Transverse colon (tissue), 4 donors: ENCODE measurements at regions not wholly inside any gene's neighbourhood (a gene's known extent, or its start where the extent isn't known, plus 50 kb on each side); places are given as distances from the start of the nearest gene placed in this dataset.

Experiments
- DNase-seq: peaks from one replicate; pipeline ENCODE4 v3.0.0-alpha.2; 2019
- H3K27ac ChIP-seq, 4 donors: fragments of 200-600 bp; sonication (generic); 2 replicates each; pipeline ENCODE4 v1.5.1; 2016 to 2018; ENCODE audit warnings: inconsistent platforms in 4 of 4
- H3K27me3 ChIP-seq: fragments of 200-600 bp; sonication (generic); 2 replicates; pipeline ENCODE4 v1.5.1; 2017; ENCODE audit warnings: inconsistent platforms
- H3K36me3 ChIP-seq, 4 donors: fragments of 200-600 bp; sonication (generic); 2 replicates each; pipeline ENCODE4 v1.5.1; 2017 to 2019; ENCODE audit warnings: inconsistent platforms in 4 of 4
- H3K4me1 ChIP-seq, 4 donors: fragments of 200-600 bp; sonication (generic); 2 replicates each; pipeline ENCODE4 v1.5.1; 2017 to 2020; ENCODE audit warnings: inconsistent platforms in 4 of 4
- H3K4me3 ChIP-seq, 4 donors: fragments of 200-600 bp; sonication (generic); 1 replicate in 1 of 4; 2 replicates in 3 of 4; pipeline versions ENCODE4 v1.5.1 to v1.6.1; 2017 to 2019; ENCODE audit warnings: inconsistent platforms in 4 of 4
- H3K9me3 ChIP-seq, 2 donors: fragments of 200-600 bp; sonication (generic); 2 replicates each; pipeline ENCODE4 v1.5.1; 2017 to 2019; ENCODE audit warnings: inconsistent platforms in 2 of 2
- CTCF ChIP-seq, 5 experiments: fragments of 200-600 bp in 3 of 5; fragments of 450-650 bp in 2 of 5; sonication (generic) in 3 of 5; IDR thresholded peaks; 1 replicate in 2 of 5; 2 replicates in 3 of 5; pipeline ENCODE4 v1.5.1; 2016 to 2017; ENCODE audit warnings: antibody characterized with exemption in 5 of 5, inconsistent platforms in 3 of 5, mild to moderate bottlenecking in 2 of 5, moderate library complexity in 1 of 5
- EP300 ChIP-seq: sonication (generic); formaldehyde crosslinking; IDR thresholded peaks from one replicate; pipeline ENCODE4 v1.6.1; 2017; ENCODE audit warnings: antibody characterized with exemption, low read depth
- POLR2A ChIP-seq: fragments of 450-650 bp; IDR thresholded peaks from one replicate; pipeline ENCODE4 v1.6.1; 2016; ENCODE audit warnings: antibody characterized with exemption, mild to moderate bottlenecking, moderate library complexity
- POLR2AphosphoS5 ChIP-seq, 3 donors: sonication (generic); formaldehyde crosslinking; IDR thresholded peaks; one replicate each; pipeline ENCODE4 v1.6.1; 2016; ENCODE audit warnings: antibody characterized with exemption in 3 of 3
- WGBS, 2 donors: methylation state at CpG; one replicate each; pipeline ENCODE4 v1.1.5; 2018; ENCODE audit warnings: low coverage in 1 of 2; 5-methylcytosine and 5-hydroxymethylcytosine counted together
- in situ Hi-C, 4 donors: fragments of 200-750 bp; cut with MboI; loops; one replicate each; pipeline versions ENCODE4 v1.15.0 to v1.15.1; 2017; ENCODE audit warnings: low sequenced_read_pairs in 3 of 4, low pct_ligation_motif_present in 1 of 4, low pct_unique_long_range_greater_than_20kb in 1 of 4
- intact Hi-C: fragments of 100-400 bp; cut with DNase I; formaldehyde crosslinking; loops from one replicate; pipeline ENCODE4 v1.15.1; 2023; ENCODE audit warnings: low total_unique reads

GRCh38 chr7:13524076-13524475 is 465.4 kb downstream of the ETV1 start:
- DNase-seq, result no peak
- Histone ChIP-seq H3K4me3 (no peak overlapping the region), H3K9me3 (no peaks in the 10 kb centered on the region), H3K27me3 (no peaks in the 10 kb centered on the region), H3K27ac (no peak overlapping the region), H3K36me3 (no peaks in the 10 kb centered on the region), H3K4me1 (no peaks in the 10 kb centered on the region)
- in situ Hi-C loops, result no loop called here
- intact Hi-C loops, result no loop called here
- TF ChIP-seq CTCF (IDR thresholded peaks at IDR 0.05), result no peak
- TF ChIP-seq POLR2AphosphoS5 (IDR thresholded peaks at IDR 0.05), result no peak
- no peak for TF ChIP-seq POLR2A
- no peak for TF ChIP-seq EP300

GRCh38 chr7:13532028-13532753 is 457.3 kb downstream of the ETV1 start:
- intact Hi-C loops, result no loop called here
- Histone ChIP-seq H3K27me3 (no peaks in the 10 kb centered on the region), H3K9me3 (no peaks in the 10 kb centered on the region), H3K27ac (no peak overlapping the region), H3K4me1 (no peaks in the 10 kb centered on the region), H3K36me3 (no peaks in the 10 kb centered on the region), H3K4me3 (no peak overlapping the region)
- no peak for DNase-seq
- TF ChIP-seq POLR2AphosphoS5 (IDR thresholded peaks at IDR 0.05) (no peak), EP300 (no peak)
- in situ Hi-C loops, result no loop called here
- WGBS, 2 donors, result 46% methylated on average over 5 of the region's 5 CpGs

- no peak overlapping the region for H3K4me3 ChIP-seq
- no peak for DNase-seq
- no peaks in the 10 kb centered on the region for H3K9me3 ChIP-seq
- no peak for TF ChIP-seq POLR2AphosphoS5 (IDR thresholded peaks at IDR 0.05)
- no peak for TF ChIP-seq POLR2A
- TF ChIP-seq EP300, result no peak
- no peak for TF ChIP-seq CTCF (IDR thresholded peaks at IDR 0.05)
- WGBS, 2 donors, result 82 to 88% methylated on average over 6 of the region's 6 CpGs
- in situ Hi-C loops, result no loop called here
- intact Hi-C loops, result no loop called here
- no peak overlapping the region for H3K27ac ChIP-seq
- no peaks in the 10 kb centered on the region for H3K27me3 ChIP-seq
- no peaks in the 10 kb centered on the region for H3K4me1 ChIP-seq
- H3K36me3 ChIP-seq, result no peaks in the 10 kb centered on the region
Measured at GRCh38 chr7:13538669-13539068, 450.8 kb downstream of the ETV1 start.

GRCh38 chr7:13540429-13540828 is 449.0 kb downstream of the ETV1 start:
- Histone ChIP-seq H3K27ac (no peak overlapping the region), H3K36me3 (no peaks in the 10 kb centered on the region), H3K9me3 (no peaks in the 10 kb centered on the region), H3K27me3 (no peaks in the 10 kb centered on the region), H3K4me3 (no peak overlapping the region), H3K4me1 (no peaks in the 10 kb centered on the region)
- WGBS, 2 donors, result 71% methylated on average over 1 of the region's 1 CpG; no CpG with 5 or more reads in 1 of the 2 donors
- in situ Hi-C loops, result no loop called here
- DNase-seq, result no peak
- TF ChIP-seq POLR2A (no peak), CTCF (IDR thresholded peaks at IDR 0.05) (no peak), EP300 (no peak), POLR2AphosphoS5 (IDR thresholded peaks at IDR 0.05) (no peak)
- intact Hi-C loops, result no loop called here

GRCh38 chr7:13541326-13541725 is 448.1 kb downstream of the ETV1 start:
- DNase-seq, result no peak
- H3K36me3 ChIP-seq, result no peaks in the 10 kb centered on the region
- H3K4me1 ChIP-seq, result no peaks in the 10 kb centered on the region
- H3K4me3 ChIP-seq, result no peak overlapping the region
- in situ Hi-C loops (no loop called here), intact Hi-C loops (no loop called here)
- no peak for TF ChIP-seq POLR2AphosphoS5 (IDR thresholded peaks at IDR 0.05)
- H3K27me3 ChIP-seq, result no peaks in the 10 kb centered on the region
- no peak overlapping the region for H3K27ac ChIP-seq
- no peaks in the 10 kb centered on the region for H3K9me3 ChIP-seq
